HEK293 (cell line): ENCODE measurements at regions not wholly inside any gene's neighbourhood (a gene's known extent, or its start where the extent isn't known, plus 50 kb on each side); places are given as distances from the start of the nearest gene placed in this dataset.

Experiments
- CTCF ChIA-PET: fragments of 350-600 bp; formaldehyde crosslinking; extraction: SDS; loops from one replicate; lab custom pipeline; 2021; ENCODE audit warnings: antibody characterized with exemption; lab: Yijun Ruan, JAX
- POLR2A ChIA-PET: fragments of 300-600 bp; formaldehyde crosslinking; extraction: SDS; loops from one replicate; lab custom pipeline; 2020; ENCODE audit warnings: antibody characterized with exemption, inconsistent platforms; lab: Yijun Ruan, JAX
- H3K27ac ChIP-seq: fragments of 200-500 bp; sonication (Bioruptor generic); 2 replicates; pipeline ENCODE4 v1.5.1; 2014; ENCODE audit warnings: low read depth, low read length, control low read depth, inconsistent platforms; ENCODE audit errors: extremely low read depth
- H3K36me3 ChIP-seq, 2 experiments: fragments of 200-500 bp in 1 of 2; sonication (Bioruptor generic) in 1 of 2; 1 replicate in 1 of 2; 2 replicates in 1 of 2; pipeline ENCODE4 v1.5.1; 2014 to 2017; ENCODE audit warnings: inconsistent platforms in 2 of 2, low read length in 2 of 2; ENCODE audit not compliant: control insufficient read depth in 2 of 2, insufficient read depth in 1 of 2
- H3K4me1 ChIP-seq: fragments of 200-500 bp; sonication (Bioruptor generic); 2 replicates; pipeline ENCODE4 v1.5.1; 2014; ENCODE audit warnings: mild to moderate bottlenecking, low read length, inconsistent platforms; ENCODE audit not compliant: control insufficient read depth, insufficient read depth
- H3K4me3 ChIP-seq: 2 replicates; pipeline ENCODE4 v1.5.1; 2011; ENCODE audit warnings: low read depth, mild to moderate bottlenecking, control low read depth, low read length, moderate library complexity
- H3K9me3 ChIP-seq: fragments of 200-500 bp; sonication (Bioruptor generic); 2 replicates; pipeline ENCODE4 v1.5.1; 2014; ENCODE audit warnings: low read depth, low read length, inconsistent platforms; ENCODE audit not compliant: control insufficient read depth, insufficient read depth
- AEBP2 ChIP-seq: fragments of 450-650 bp; formaldehyde crosslinking; IDR thresholded peaks from 2 replicates; pipeline ENCODE4 v1.5.1; 2016; ENCODE audit warnings: missing biosample characterization, missing genetic modification characterization, borderline replicate concordance
- EGR2 ChIP-seq: fragments of 450-650 bp; formaldehyde crosslinking; IDR thresholded peaks from 2 replicates; pipeline ENCODE4 v1.5.1; 2016; ENCODE audit warnings: low read depth, missing biosample characterization, missing genetic modification characterization
- GLI4 ChIP-seq: fragments of 450-650 bp; formaldehyde crosslinking; IDR thresholded peaks from 2 replicates; pipeline ENCODE4 v1.5.1; 2016; ENCODE audit warnings: missing biosample characterization, missing genetic modification characterization
- INSM2 ChIP-seq: fragments of 450-650 bp; formaldehyde crosslinking; IDR thresholded peaks from 2 replicates; pipeline ENCODE4 v1.5.1; 2016; ENCODE audit warnings: missing biosample characterization, missing genetic modification characterization
- SP7 ChIP-seq: fragments of 450-650 bp; formaldehyde crosslinking; IDR thresholded peaks from 2 replicates; pipeline ENCODE4 v1.5.1; 2016; ENCODE audit warnings: missing biosample characterization, missing genetic modification characterization
- ZBTB8A ChIP-seq: fragments of 450-650 bp; formaldehyde crosslinking; IDR thresholded peaks from 2 replicates; pipeline ENCODE4 v1.5.1; 2016; ENCODE audit warnings: missing biosample characterization, missing genetic modification characterization
- ZNF138 ChIP-seq: fragments of 450-650 bp; formaldehyde crosslinking; IDR thresholded peaks from 2 replicates; pipeline ENCODE4 v1.5.1; 2016; ENCODE audit warnings: missing biosample characterization, missing genetic modification characterization, borderline replicate concordance
- ZNF174 ChIP-seq: fragments of 450-650 bp; formaldehyde crosslinking; IDR thresholded peaks from 2 replicates; pipeline ENCODE4 v1.5.0; 2017; ENCODE audit warnings: missing biosample characterization, mild to moderate bottlenecking, missing genetic modification characterization
- ZNF202 ChIP-seq: fragments of 450-650 bp; formaldehyde crosslinking; IDR thresholded peaks from 2 replicates; pipeline ENCODE4 v1.5.1; 2016; ENCODE audit warnings: missing biosample characterization, missing genetic modification characterization, borderline replicate concordance
- ZNF211 ChIP-seq: fragments of 450-650 bp; formaldehyde crosslinking; IDR thresholded peaks from 2 replicates; pipeline ENCODE4 v1.5.1; 2016; ENCODE audit warnings: low read depth, missing biosample characterization, missing genetic modification characterization
- ZNF248 ChIP-seq: fragments of 450-650 bp; formaldehyde crosslinking; IDR thresholded peaks from 2 replicates; pipeline ENCODE4 v1.5.1; 2017; ENCODE audit warnings: missing biosample characterization, missing genetic modification characterization
- ZNF426 ChIP-seq: fragments of 450-650 bp; formaldehyde crosslinking; IDR thresholded peaks from 2 replicates; pipeline ENCODE4 v1.5.1; 2017; ENCODE audit warnings: missing biosample characterization, missing genetic modification characterization, mild to moderate bottlenecking, inconsistent platforms, moderate library complexity
- ZNF510 ChIP-seq: fragments of 450-650 bp; formaldehyde crosslinking; IDR thresholded peaks from 2 replicates; pipeline ENCODE4 v1.5.1; 2018; ENCODE audit warnings: mild to moderate bottlenecking, missing genetic modification characterization, missing biosample characterization; ENCODE audit not compliant: insufficient replicate concordance
- ZNF621 ChIP-seq: fragments of 450-650 bp; formaldehyde crosslinking; IDR thresholded peaks from 2 replicates; pipeline ENCODE4 v1.5.1; 2017; ENCODE audit warnings: missing biosample characterization, missing genetic modification characterization
- ZNF623 ChIP-seq: fragments of 450-650 bp; formaldehyde crosslinking; IDR thresholded peaks from 2 replicates; pipeline ENCODE4 v1.5.1; 2016; ENCODE audit warnings: missing biosample characterization, missing genetic modification characterization
- ZNF639 ChIP-seq: fragments of 450-650 bp; formaldehyde crosslinking; IDR thresholded peaks from 2 replicates; pipeline ENCODE4 v1.5.1; 2016; ENCODE audit warnings: missing biosample characterization, missing genetic modification characterization
- ZNF677 ChIP-seq: fragments of 450-650 bp; IDR thresholded peaks from 2 replicates; pipeline ENCODE4 v1.5.0; 2018; ENCODE audit warnings: missing biosample characterization, mild to moderate bottlenecking, missing genetic modification characterization, moderate library complexity
- ZNF707 ChIP-seq: fragments of 450-650 bp; formaldehyde crosslinking; IDR thresholded peaks from 2 replicates; pipeline ENCODE4 v1.5.1; 2016; ENCODE audit warnings: missing biosample characterization, missing genetic modification characterization
- ZNF768 ChIP-seq: fragments of 450-650 bp; formaldehyde crosslinking; IDR thresholded peaks from 2 replicates; pipeline ENCODE4 v1.5.1; 2018; ENCODE audit warnings: missing biosample characterization, mild to moderate bottlenecking, missing genetic modification characterization
- ZNF776 ChIP-seq: fragments of 450-650 bp; formaldehyde crosslinking; IDR thresholded peaks from 2 replicates; pipeline ENCODE4 v1.5.0; 2017; ENCODE audit warnings: missing biosample characterization, missing genetic modification characterization, borderline replicate concordance
- ZSCAN4 ChIP-seq: fragments of 450-650 bp; formaldehyde crosslinking; IDR thresholded peaks from 2 replicates; pipeline ENCODE4 v1.5.1; 2017; ENCODE audit warnings: missing biosample characterization, missing genetic modification characterization

GRCh38 chr9:71612889-71613288, 155.4 kb downstream of the CEMIP2 start (continued):
- TF ChIP-seq SP7 (tag by site-specific recombination) = no peak
- no peak for TF ChIP-seq ZNF768 (tag by site-specific recombination)
- no peak for TF ChIP-seq ZNF174 (tag by site-specific recombination)
- TF ChIP-seq ZNF426 (tag by site-specific recombination) = no peak
- TF ChIP-seq ZNF623 (tag by site-specific recombination) = no peak
- TF ChIP-seq, all 188 proteins: peak for 0

- Histone ChIP-seq H3K4me3 (no peak overlapping the region), H3K27ac (no peak overlapping the region), H3K36me3 (no peaks in the 10 kb centered on the region), H3K9me3 (no peaks in the 10 kb centered on the region), H3K4me1 (no peaks in the 10 kb centered on the region)
- TF ChIP-seq ZNF510 (no peak), ZNF776 (tag by site-specific recombination) (no peak), ZBTB8A (tag by site-specific recombination) (no peak), ZNF202 (tag by site-specific recombination) (no peak), EGR2 (tag by site-specific recombination) (no peak), ZNF639 (tag by site-specific recombination) (no peak), AEBP2 (no peak), ZNF248 (tag by site-specific recombination) (no peak), INSM2 (tag by site-specific recombination) (no peak), ZNF677 (tag by site-specific recombination) (no peak), GLI4 (tag by site-specific recombination) (no peak), ZNF707 (tag by site-specific recombination) (no peak), ZNF621 (tag by site-specific recombination) (no peak), ZNF138 (tag by site-specific recombination) (no peak), SP7 (tag by site-specific recombination) (no peak), ZSCAN4 (no peak), ZNF211 (tag by site-specific recombination) (no peak)
- ChIA-PET POLR2A (no interaction called here), CTCF (interaction anchor here (1.1 to 1.2 kb wide), 2 partner anchors 19 to 416 kb away, joined by 4 to 8 read pairs; no protein-coding TSS in a partner anchor)
Measured at GRCh38 chr9:71609448-71609830, 158.9 kb downstream of the CEMIP2 start.
